ENCODE measurements at regions not wholly inside any gene's neighbourhood (a gene's known extent, or its start where the extent isn't known, plus 50 kb on each side); places are given as distances from the start of the nearest gene placed in this dataset.

GRCh38 chr2:151009437-151010175 is 252.1 kb downstream of the RBM43 start:
- TF ChIP-seq CTCF (IDR thresholded peaks at IDR 0.05) (no peak), EZH2 (IDR thresholded peaks at IDR 0.05) (no peak)
